GM18951 (cell line): ENCODE measurements at regions not wholly inside any gene's neighbourhood (a gene's known extent, or its start where the extent isn't known, plus 50 kb on each side); places are given as distances from the start of the nearest gene placed in this dataset.

ENCODE experiments used
- POLR2A ChIP-seq: IDR thresholded peaks from 4 replicates; pipeline ENCODE4 v1.6.1; 2011; ENCODE audit warnings: mild to moderate bottlenecking; ENCODE audit not compliant: insufficient read length, insufficient read depth; ENCODE audit errors: extremely low read depth
- in situ Hi-C: fragments of 300-500 bp; cut with MboI; formaldehyde crosslinking; loops from one replicate; pipeline ENCODE4 v1.12.0; 2022; ENCODE audit warnings: low sequenced_read_pairs, mixed read lengths, inconsistent platforms; ENCODE audit not compliant: unreplicated experiment

DNA sequence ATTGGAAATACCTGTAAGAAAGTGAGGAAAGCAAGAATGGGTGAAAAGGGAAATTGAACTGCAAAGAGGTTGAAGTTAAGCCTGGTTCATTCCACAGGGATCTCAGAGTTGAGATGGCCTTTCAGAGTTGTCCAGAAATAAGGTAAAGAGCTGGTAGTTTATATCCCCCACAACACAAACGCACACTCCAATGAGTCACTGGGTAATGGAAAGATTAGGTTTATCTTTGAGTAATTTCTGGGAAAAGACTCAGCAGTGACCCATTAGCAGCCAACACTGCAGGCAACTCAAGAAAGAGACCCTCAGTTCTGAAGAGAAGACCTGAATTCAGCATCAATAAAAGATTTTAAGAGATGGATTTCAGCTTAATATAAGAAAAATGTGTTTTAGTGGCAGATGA, 485.5 kb downstream of the PTPRC start:
- in situ Hi-C loops: no loop called here
- no peak for TF ChIP-seq POLR2A

- TF ChIP-seq POLR2A: no peak
- in situ Hi-C loops: no loop called here
These were observed 490.4 kb downstream of the PTPRC start for GRCh38 chr1:199129247-199129646.

DNA sequence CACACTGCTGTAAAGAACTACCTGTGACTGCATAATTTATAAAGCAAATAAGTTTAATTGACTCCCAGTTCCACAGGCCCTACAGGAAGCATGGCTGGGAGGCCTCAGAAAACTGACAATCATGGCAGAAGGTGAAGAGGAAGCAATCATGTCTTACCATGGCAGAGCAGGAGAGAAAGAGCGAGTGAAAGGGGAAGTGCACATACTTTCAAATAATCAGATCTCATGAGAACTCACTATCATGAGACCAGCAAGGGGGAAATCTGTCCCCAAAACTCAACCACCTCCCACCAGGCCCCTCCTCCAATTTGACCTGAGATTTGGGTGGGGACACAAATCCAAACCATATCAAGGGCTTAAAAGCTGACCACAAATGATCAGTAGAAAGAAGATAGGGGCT, 493.2 kb downstream of the PTPRC start:
- no peak for TF ChIP-seq POLR2A
- in situ Hi-C loops: no loop called here

GRCh38 chr1:199135901-199136300, 497.1 kb downstream of the PTPRC start:
- in situ Hi-C loops: no loop called here
- TF ChIP-seq POLR2A: no peak

- TF ChIP-seq POLR2A: no peak
- in situ Hi-C loops: no loop called here
These were observed 499.2 kb downstream of the PTPRC start for GRCh38 chr1:199138061-199138460.

GRCh38 chr1:199149591-199149990, 510.8 kb downstream of the PTPRC start:
- no peak for TF ChIP-seq POLR2A
- in situ Hi-C loops: no loop called here

DNA sequence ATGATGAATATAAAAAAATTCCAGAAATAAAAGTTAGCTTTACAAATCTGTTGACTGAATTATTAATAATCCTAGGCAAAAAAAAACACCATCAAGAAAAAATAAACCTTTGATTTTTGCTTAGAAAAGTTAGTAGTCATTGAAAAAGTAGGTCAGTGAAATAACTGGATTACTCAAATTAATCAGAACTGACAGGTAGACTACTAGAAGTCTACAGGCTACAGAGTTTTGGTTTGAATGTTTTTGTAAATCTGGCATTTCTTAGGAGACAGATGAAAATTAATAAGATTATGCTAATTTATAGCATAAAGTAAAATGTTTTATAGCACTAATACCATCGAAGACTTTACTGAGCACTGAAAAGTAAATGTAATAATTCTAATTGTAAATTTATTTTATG, 511.9 kb downstream of the PTPRC start:
- in situ Hi-C loops: no loop called here
- TF ChIP-seq POLR2A: no peak

DNA sequence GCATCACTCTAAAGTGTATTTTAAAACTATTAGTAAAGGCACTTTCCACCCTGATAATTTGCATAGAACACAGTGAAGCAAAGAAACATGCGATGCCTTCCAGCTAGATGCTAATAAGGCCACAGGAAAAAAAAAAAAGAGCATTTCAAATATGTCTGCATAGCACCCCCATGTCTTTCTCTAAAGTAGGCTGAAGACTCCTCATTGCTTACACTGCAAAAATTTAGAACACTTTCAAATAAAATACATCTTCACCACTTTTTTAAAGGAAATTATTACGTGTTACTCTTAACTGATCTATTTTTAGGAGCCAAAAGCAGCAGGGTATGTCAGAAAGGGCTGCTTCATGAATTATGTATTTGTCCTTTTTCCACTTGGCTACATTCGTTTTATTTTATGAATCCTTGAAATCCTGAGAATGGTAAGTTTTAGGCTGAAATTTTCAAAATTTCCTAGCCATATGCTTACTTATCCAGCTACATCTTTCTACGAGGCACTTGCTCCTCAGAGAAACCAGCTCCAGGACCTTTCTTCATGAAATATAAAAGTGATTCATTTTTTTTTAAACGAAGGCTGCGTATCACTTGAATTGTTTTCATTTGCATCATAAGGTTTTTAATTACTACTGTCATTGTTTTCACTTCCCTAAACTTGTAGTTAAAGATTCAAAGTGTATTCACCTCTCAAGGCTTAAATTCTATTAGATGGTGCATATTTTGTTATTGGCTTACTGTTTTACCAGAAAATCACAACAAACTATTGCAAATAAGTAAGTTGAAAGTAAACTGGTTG, 513.0 kb downstream of the PTPRC start:
- TF ChIP-seq POLR2A: no peak
- in situ Hi-C loops: no loop called here

- in situ Hi-C loops: no loop called here
- no peak for TF ChIP-seq POLR2A
These were observed 513.8 kb downstream of the PTPRC start for GRCh38 chr1:199152676-199153075.

GRCh38 chr1:199155166-199156019, 516.6 kb downstream of the PTPRC start:
- in situ Hi-C loops: no loop called here
- TF ChIP-seq POLR2A: no peak

GRCh38 chr1:199157494-199157893, 518.7 kb downstream of the PTPRC start:
- TF ChIP-seq POLR2A: no peak
- in situ Hi-C loops: no loop called here

GRCh38 chr1:199160521-199161318, 521.9 kb downstream of the PTPRC start:
- no peak for TF ChIP-seq POLR2A
- in situ Hi-C loops: no loop called here

- in situ Hi-C loops: no loop called here
- no peak for TF ChIP-seq POLR2A
These were observed 522.5 kb downstream of the PTPRC start for GRCh38 chr1:199161319-199161680.
